SU-DHL-6 (cell line): ENCODE measurements at regions not wholly inside any gene's neighbourhood (a gene's known extent, or its start where the extent isn't known, plus 50 kb on each side); places are given as distances from the start of the nearest gene placed in this dataset.

Experiments
- H2AFZ ChIP-seq: fragments of 200-600 bp; sonication (generic); 2 replicates; pipeline ENCODE4 v1.6.1; 2014; ENCODE audit warnings: low read depth, mild to moderate bottlenecking, moderate library complexity, mixed read lengths, antibody characterized with exemption, low read length; ENCODE audit not compliant: severe bottlenecking
- H3F3A ChIP-seq: fragments of 200-600 bp; shearing (Covaris generic); 2 replicates; pipeline ENCODE4 v1.6.0; 2016; ENCODE audit warnings: antibody characterized with exemption, mild to moderate bottlenecking; ENCODE audit not compliant: insufficient read depth
- H3K27ac ChIP-seq: fragments of 200-600 bp; sonication (generic); 2 replicates; pipeline ENCODE4 v1.5.1; 2016; ENCODE audit warnings: low read depth, mild to moderate bottlenecking, low read length, moderate library complexity, mixed read lengths
- H3K27me3 ChIP-seq: fragments of 200-600 bp; sonication (generic), shearing (Covaris generic); 2 replicates; pipeline ENCODE4 v1.6.0; 2014; ENCODE audit warnings: mild to moderate bottlenecking, low read length
- H3K36me3 ChIP-seq: fragments of 200-600 bp; sonication (generic); 2 replicates; pipeline ENCODE4 v1.6.1; 2014; ENCODE audit warnings: mild to moderate bottlenecking, low read length, mixed read lengths
- H3K4me2 ChIP-seq: fragments of 300-600, 200-600 bp; shearing (Covaris generic), sonication (generic); 2 replicates; pipeline ENCODE4 v1.6.0; 2014; ENCODE audit warnings: low read length, low read depth, mild to moderate bottlenecking; ENCODE audit not compliant: poor library complexity, severe bottlenecking
- H3K4me3 ChIP-seq: fragments of 200-600 bp; sonication (generic); 2 replicates; pipeline ENCODE4 v1.5.1; 2014; ENCODE audit warnings: antibody characterized with exemption, low read length, mild to moderate bottlenecking, mixed read lengths; ENCODE audit not compliant: insufficient read depth, poor library complexity, severe bottlenecking
- H3K79me2 ChIP-seq: fragments of 200-600 bp; sonication (generic); 2 replicates; pipeline ENCODE4 v1.6.1; 2014; ENCODE audit warnings: mild to moderate bottlenecking, low read length, moderate library complexity; ENCODE audit not compliant: insufficient read depth
- H3K9ac ChIP-seq: fragments of 200-600 bp; sonication (generic); 2 replicates; pipeline ENCODE4 v1.7.0; 2014; ENCODE audit warnings: mild to moderate bottlenecking, low read length
- H3K9me2 ChIP-seq: fragments of 200-600 bp; sonication (generic); replicated peaks from 2 replicates; pipeline ENCODE4 v1.6.1; 2014; ENCODE audit warnings: low read length; ENCODE audit not compliant: insufficient read depth
- H3K9me3 ChIP-seq: fragments of 200-600 bp; sonication (generic); 2 replicates; pipeline ENCODE4 v1.6.1; 2014; ENCODE audit warnings: low read length, mixed read lengths; ENCODE audit not compliant: insufficient read depth
- H4K20me1 ChIP-seq: fragments of 200-600 bp; sonication (generic); 2 replicates; pipeline ENCODE4 v1.6.1; 2014; ENCODE audit warnings: low read depth, mild to moderate bottlenecking, antibody characterized with exemption, low read length, moderate library complexity, mixed read lengths
- CTCF ChIP-seq: fragments of 200-600 bp; sonication (generic); IDR thresholded peaks from one replicate; pipeline ENCODE4 v1.5.1; 2017; ENCODE audit warnings: antibody characterized with exemption, mild to moderate bottlenecking, low read length, moderate library complexity; ENCODE audit not compliant: insufficient read depth, poor library complexity, severe bottlenecking
- EZH2phosphoT487 ChIP-seq: fragments of 200-600 bp; sonication (generic), shearing (Covaris generic); conservative IDR thresholded peaks from 2 replicates; pipeline ENCODE4 v1.6.1; 2018; ENCODE audit warnings: mild to moderate bottlenecking, antibody characterized with exemption, low read length, moderate library complexity, mixed read lengths

- H3K9me2 ChIP-seq, result no peaks in the 10 kb centered on the region
- no peaks in the 10 kb centered on the region for H3K27me3 ChIP-seq
- H3K4me2 ChIP-seq, result no peak overlapping the region
- no peaks in the 10 kb centered on the region for H3K36me3 ChIP-seq
- no peak overlapping the region for H3K27ac ChIP-seq
- no peaks in the 10 kb centered on the region for H3F3A ChIP-seq
- H3K9ac ChIP-seq, result no peak overlapping the region
- H2AFZ ChIP-seq, result no peak overlapping the region
- no peak overlapping the region for H3K4me3 ChIP-seq
- H4K20me1 ChIP-seq, result no peaks in the 10 kb centered on the region
- TF ChIP-seq CTCF, result no peak
- TF ChIP-seq EZH2phosphoT487, result no peak
- no peaks in the 10 kb centered on the region for H3K9me3 ChIP-seq
- H3K79me2 ChIP-seq, result no peaks in the 10 kb centered on the region
Observed at GRCh38 chr6:24004062-24004461, 122.0 kb upstream of the NRSN1 start.

GRCh38 chr6:24004659-24005058, 121.4 kb upstream of the NRSN1 start:
- Histone ChIP-seq H3K79me2 (no peaks in the 10 kb centered on the region), H3K27ac (no peak overlapping the region), H3K27me3 (no peaks in the 10 kb centered on the region), H3K9ac (no peak overlapping the region), H2AFZ (no peak overlapping the region), H3F3A (no peaks in the 10 kb centered on the region), H3K9me3 (no peaks in the 10 kb centered on the region), H3K36me3 (no peaks in the 10 kb centered on the region), H4K20me1 (no peaks in the 10 kb centered on the region), H3K9me2 (no peaks in the 10 kb centered on the region), H3K4me2 (no peak overlapping the region), H3K4me3 (no peak overlapping the region)
- TF ChIP-seq EZH2phosphoT487, result no peak

GRCh38 chr6:24006254-24006653, 119.8 kb upstream of the NRSN1 start:
- no peaks in the 10 kb centered on the region for H3K27me3 ChIP-seq
- no peaks in the 10 kb centered on the region for H4K20me1 ChIP-seq
- TF ChIP-seq CTCF (no peak), EZH2phosphoT487 (no peak)
- no peak overlapping the region for H3K9ac ChIP-seq
- no peaks in the 10 kb centered on the region for H3K79me2 ChIP-seq
- no peaks in the 10 kb centered on the region for H3F3A ChIP-seq
- no peaks in the 10 kb centered on the region for H3K9me2 ChIP-seq
- no peaks in the 10 kb centered on the region for H3K36me3 ChIP-seq
- no peak overlapping the region for H3K4me3 ChIP-seq
- no peak overlapping the region for H2AFZ ChIP-seq
- no peaks in the 10 kb centered on the region for H3K9me3 ChIP-seq
- H3K27ac ChIP-seq, result no peak overlapping the region
- no peak overlapping the region for H3K4me2 ChIP-seq

- Histone ChIP-seq H3F3A (no peaks in the 10 kb centered on the region), H3K9me3 (no peaks in the 10 kb centered on the region), H4K20me1 (no peaks in the 10 kb centered on the region), H3K9me2 (no peaks in the 10 kb centered on the region), H3K4me3 (no peak overlapping the region), H3K27ac (no peak overlapping the region), H3K79me2 (no peaks in the 10 kb centered on the region), H3K27me3 (no peaks in the 10 kb centered on the region), H3K4me2 (no peak overlapping the region), H2AFZ (no peak overlapping the region), H3K9ac (no peak overlapping the region), H3K36me3 (no peaks in the 10 kb centered on the region)
- TF ChIP-seq CTCF (no peak), EZH2phosphoT487 (no peak)
Observed at GRCh38 chr6:24009319-24009718, 116.7 kb upstream of the NRSN1 start.
